Activated CD4-positive, alpha-beta T cell treated with anti-CD3 and anti-CD28 coated beads for 24 hours (primary cell): ENCODE measurements at regions not wholly inside any gene's neighbourhood (a gene's known extent, or its start where the extent isn't known, plus 50 kb on each side); places are given as distances from the start of the nearest gene placed in this dataset.
A peak's percentile ranks its signal among the peaks of the same experiment; 100 is the strongest.

Source experiments
- DNase-seq, 2 donors: peaks; one replicate each; pipeline ENCODE4 v3.0.0-alpha.2; 2020; ENCODE audit warnings: low read depth in 2 of 2

GRCh38 chr14:65281991-65282895, 130.3 kb upstream of the FUT8 start:
- no peak for DNase-seq

- DNase-seq: no peak
Observed at GRCh38 chr14:65282896-65283253, 129.7 kb upstream of the FUT8 start.

GRCh38 chr14:65286443-65286842, 126.1 kb upstream of the FUT8 start:
- no peak for DNase-seq

- peak; percentile 30 to 46 for DNase-seq
Observed at GRCh38 chr14:65287264-65288131, 125.0 kb upstream of the FUT8 start.

GRCh38 chr14:65290830-65291229, 121.7 kb upstream of the FUT8 start:
- no peak for DNase-seq

- no peak for DNase-seq
Observed at GRCh38 chr14:65291531-65291930, 121.0 kb upstream of the FUT8 start.

- DNase-seq: no peak
Observed at GRCh38 chr14:65294816-65295215, 117.7 kb upstream of the FUT8 start.

GRCh38 chr14:65296402-65296801, 116.1 kb upstream of the FUT8 start:
- DNase-seq: no peak

- no peak for DNase-seq
Observed at GRCh38 chr14:65296876-65297275, 115.7 kb upstream of the FUT8 start.

GRCh38 chr14:65297744-65298143, 114.8 kb upstream of the FUT8 start:
- no peak for DNase-seq

- no peak for DNase-seq
Observed at GRCh38 chr14:65299826-65300225, 112.7 kb upstream of the FUT8 start.

- DNase-seq: no peak
Observed at GRCh38 chr14:65301862-65302539, 110.5 kb upstream of the FUT8 start.

- DNase-seq: no peak
Observed at GRCh38 chr14:65302571-65303189, 109.8 kb upstream of the FUT8 start.

- no peak for DNase-seq
Observed at GRCh38 chr14:65303190-65303898, 109.2 kb upstream of the FUT8 start.

- no peak for DNase-seq
Observed at GRCh38 chr14:65303899-65304222, 108.7 kb upstream of the FUT8 start.

GRCh38 chr14:65304239-65304638, 108.3 kb upstream of the FUT8 start:
- no peak for DNase-seq

- no peak for DNase-seq
Observed at GRCh38 chr14:65304963-65305362, 107.6 kb upstream of the FUT8 start.

- DNase-seq: no peak
Observed at GRCh38 chr14:65308536-65308935, 104.0 kb upstream of the FUT8 start.

- DNase-seq: no peak
Observed at GRCh38 chr14:65310568-65310967, 102.0 kb upstream of the FUT8 start.

GRCh38 chr14:65312859-65313258, 99.7 kb upstream of the FUT8 start:
- DNase-seq: no peak
